IPS-20b (cell line): ENCODE measurements at regions not wholly inside any gene's neighbourhood (a gene's known extent, or its start where the extent isn't known, plus 50 kb on each side); places are given as distances from the start of the nearest gene placed in this dataset.

ENCODE experiments used
- H3K27ac ChIP-seq: one replicate; pipeline ENCODE4 v1.5.1; 2013; ENCODE audit warnings: low read length
- H3K27me3 ChIP-seq: 2 replicates; pipeline ENCODE4 v1.6.1; 2013; ENCODE audit warnings: mild to moderate bottlenecking, low read length, inconsistent platforms; ENCODE audit not compliant: insufficient read depth
- H3K36me3 ChIP-seq: 2 replicates; pipeline ENCODE4 v1.6.1; 2013; ENCODE audit warnings: low read depth, mild to moderate bottlenecking, inconsistent platforms, low read length, moderate library complexity; ENCODE audit not compliant: insufficient read depth
- H3K4me1 ChIP-seq: 2 replicates; pipeline ENCODE4 v1.6.1; 2013; ENCODE audit warnings: mild to moderate bottlenecking, control low read depth, inconsistent platforms, low read length, moderate library complexity; ENCODE audit not compliant: insufficient read depth
- H3K4me3 ChIP-seq: 2 replicates; pipeline ENCODE4 v1.5.1; 2013; ENCODE audit warnings: mild to moderate bottlenecking, low read length, inconsistent platforms
- H3K9ac ChIP-seq: 2 replicates; pipeline ENCODE4 v1.6.1; 2013; ENCODE audit warnings: low read depth, mild to moderate bottlenecking, inconsistent platforms, low read length, moderate library complexity
- H3K9me3 ChIP-seq: 2 replicates; pipeline ENCODE4 v1.6.1; 2013; ENCODE audit warnings: mild to moderate bottlenecking, low read depth, low read length, inconsistent platforms; ENCODE audit not compliant: insufficient read depth

DNA sequence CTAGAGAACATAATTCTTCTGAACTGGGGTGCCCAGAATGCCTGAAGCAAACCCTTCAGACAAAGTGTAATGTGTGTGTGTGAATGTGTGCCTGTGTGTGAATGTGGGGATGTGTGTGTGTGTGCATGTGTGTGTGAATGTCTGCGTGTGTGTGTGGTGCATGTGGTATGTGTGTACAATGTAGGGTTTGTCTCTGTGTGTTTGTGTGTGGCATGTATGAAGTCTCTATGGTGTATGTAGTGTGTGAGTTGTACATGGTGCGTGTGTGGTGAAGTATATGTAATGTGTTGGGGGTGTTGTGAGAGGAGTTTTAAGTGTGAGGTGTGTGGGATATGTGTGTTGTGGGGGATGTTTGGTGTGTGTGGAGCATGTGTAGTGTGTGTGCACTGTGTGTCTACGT is 129.3 kb upstream of the SOX11 start:
- no peak overlapping the region for H3K9ac ChIP-seq
- no peaks in the 10 kb centered on the region for H3K27me3 ChIP-seq
- no peaks in the 10 kb centered on the region for H3K9me3 ChIP-seq
- no peaks in the 10 kb centered on the region for H3K4me1 ChIP-seq
- no peaks in the 10 kb centered on the region for H3K36me3 ChIP-seq
- no peak overlapping the region for H3K4me3 ChIP-seq
- no peak overlapping the region for H3K27ac ChIP-seq

DNA sequence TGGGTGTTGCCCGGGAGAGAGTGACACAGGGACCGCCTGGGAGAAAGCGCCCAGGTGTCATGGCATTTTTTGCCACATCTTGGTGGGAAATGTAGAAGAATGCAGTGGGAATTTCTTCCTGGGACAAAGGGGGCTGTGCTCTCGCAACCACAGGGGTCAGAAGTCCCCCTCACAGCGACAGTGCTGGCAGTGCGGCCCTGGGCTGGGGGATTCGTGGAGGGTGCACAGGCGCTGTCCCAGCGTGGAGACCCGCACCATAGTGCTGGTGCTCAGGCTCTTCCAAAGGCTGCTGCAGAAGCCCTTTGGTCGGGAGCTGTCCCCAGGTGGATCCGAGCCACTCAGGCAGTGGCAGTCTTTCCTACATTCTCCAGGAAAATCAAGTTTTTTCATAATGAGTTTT is 128.8 kb upstream of the SOX11 start:
- H3K27me3 ChIP-seq, result no peaks in the 10 kb centered on the region
- H3K4me1 ChIP-seq, result no peaks in the 10 kb centered on the region
- H3K36me3 ChIP-seq, result no peaks in the 10 kb centered on the region
- no peak overlapping the region for H3K9ac ChIP-seq
- H3K9me3 ChIP-seq, result no peaks in the 10 kb centered on the region
- no peak overlapping the region for H3K4me3 ChIP-seq
- no peak overlapping the region for H3K27ac ChIP-seq

DNA sequence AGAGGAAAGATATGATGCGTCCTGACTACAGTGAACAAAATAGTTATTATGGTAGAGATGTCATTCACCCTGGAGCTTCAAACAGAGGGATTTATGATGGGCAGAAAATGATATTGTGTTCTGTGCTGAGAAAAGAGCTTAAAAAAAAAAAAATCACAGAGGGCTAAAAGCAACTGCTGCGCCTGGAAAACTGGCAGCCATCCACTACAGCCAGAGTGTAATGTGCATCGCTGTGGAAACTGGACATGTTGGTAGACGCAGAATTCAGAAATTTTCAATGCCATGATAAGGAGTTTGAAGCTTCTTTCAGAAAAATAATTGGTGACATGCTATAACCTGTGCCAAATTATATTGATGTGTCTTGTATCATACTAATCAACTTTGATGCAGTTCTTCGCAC is 122.9 kb upstream of the SOX11 start:
- Histone ChIP-seq H3K27me3 (no peaks in the 10 kb centered on the region), H3K9me3 (no peaks in the 10 kb centered on the region), H3K36me3 (no peaks in the 10 kb centered on the region), H3K4me1 (no peaks in the 10 kb centered on the region), H3K27ac (no peak overlapping the region), H3K9ac (no peak overlapping the region), H3K4me3 (no peak overlapping the region)

DNA sequence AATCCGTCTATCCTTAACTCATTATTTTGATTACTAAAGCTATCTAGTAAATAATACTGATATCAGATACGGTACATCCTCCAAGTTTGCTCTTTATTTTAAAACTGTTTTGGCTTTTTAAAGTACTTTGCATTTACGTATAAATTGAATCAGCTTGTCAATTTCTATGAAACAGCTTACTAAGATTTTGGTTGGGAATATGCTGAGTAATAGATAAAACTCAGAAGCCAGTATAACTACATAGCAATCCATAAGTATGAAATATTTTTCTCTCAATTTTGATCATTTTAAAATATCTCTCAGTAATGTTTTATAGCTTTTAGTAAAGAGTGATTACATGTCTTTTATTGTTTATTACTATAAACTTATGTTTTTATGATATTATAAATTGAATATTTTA is 116.2 kb upstream of the SOX11 start:
- no peaks in the 10 kb centered on the region for H3K36me3 ChIP-seq
- no peaks in the 10 kb centered on the region for H3K27me3 ChIP-seq
- H3K4me3 ChIP-seq, result no peak overlapping the region
- H3K9ac ChIP-seq, result no peak overlapping the region
- H3K27ac ChIP-seq, result no peak overlapping the region
- no peaks in the 10 kb centered on the region for H3K9me3 ChIP-seq
- no peaks in the 10 kb centered on the region for H3K4me1 ChIP-seq

DNA sequence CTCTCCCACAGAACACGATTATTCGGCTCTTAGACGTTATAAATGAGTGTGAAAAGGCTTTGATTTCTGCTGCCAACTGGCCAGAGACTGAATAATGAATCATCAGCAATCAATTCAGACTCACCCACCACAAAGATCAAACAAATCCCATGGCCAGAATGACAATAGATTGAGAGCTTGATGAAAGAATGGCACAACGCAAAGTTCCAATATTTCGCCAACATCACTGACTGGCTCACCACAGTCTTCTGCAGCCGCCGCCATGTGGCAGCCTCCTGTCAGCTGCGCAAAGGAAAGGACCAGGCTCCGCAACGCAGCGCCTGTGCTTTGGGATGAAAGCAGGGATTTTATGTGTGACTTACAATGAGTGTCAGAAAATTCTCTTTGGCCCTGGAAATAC is 104.4 kb upstream of the SOX11 start:
- no peaks in the 10 kb centered on the region for H3K36me3 ChIP-seq
- no peak overlapping the region for H3K27ac ChIP-seq
- no peaks in the 10 kb centered on the region for H3K27me3 ChIP-seq
- no peak overlapping the region for H3K4me3 ChIP-seq
- H3K4me1 ChIP-seq, result no peaks in the 10 kb centered on the region
- no peak overlapping the region for H3K9ac ChIP-seq
- H3K9me3 ChIP-seq, result no peaks in the 10 kb centered on the region

DNA sequence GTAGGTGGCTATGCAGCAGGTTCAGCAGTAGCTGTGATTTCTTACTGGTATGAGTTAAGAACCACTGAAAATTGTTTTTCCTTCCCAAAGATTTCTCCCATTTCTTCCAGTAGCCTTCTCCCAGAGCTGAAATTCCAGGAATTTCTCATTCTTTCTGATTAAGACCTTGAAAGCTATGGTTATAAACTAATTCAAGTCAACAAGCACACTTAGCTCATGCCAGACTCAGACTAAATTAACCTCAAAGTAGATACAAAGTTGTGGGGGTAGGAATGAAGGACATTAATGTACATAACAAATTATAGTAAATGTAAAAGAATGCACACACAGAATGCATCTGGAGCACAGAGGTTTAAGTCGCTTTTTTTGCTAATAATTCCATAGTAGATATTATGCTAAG is 103.6 kb upstream of the SOX11 start:
- H3K4me1 ChIP-seq, result no peaks in the 10 kb centered on the region
- no peaks in the 10 kb centered on the region for H3K36me3 ChIP-seq
- H3K27ac ChIP-seq, result no peak overlapping the region
- no peak overlapping the region for H3K9ac ChIP-seq
- no peak overlapping the region for H3K4me3 ChIP-seq
- H3K9me3 ChIP-seq, result no peaks in the 10 kb centered on the region
- H3K27me3 ChIP-seq, result no peaks in the 10 kb centered on the region

DNA sequence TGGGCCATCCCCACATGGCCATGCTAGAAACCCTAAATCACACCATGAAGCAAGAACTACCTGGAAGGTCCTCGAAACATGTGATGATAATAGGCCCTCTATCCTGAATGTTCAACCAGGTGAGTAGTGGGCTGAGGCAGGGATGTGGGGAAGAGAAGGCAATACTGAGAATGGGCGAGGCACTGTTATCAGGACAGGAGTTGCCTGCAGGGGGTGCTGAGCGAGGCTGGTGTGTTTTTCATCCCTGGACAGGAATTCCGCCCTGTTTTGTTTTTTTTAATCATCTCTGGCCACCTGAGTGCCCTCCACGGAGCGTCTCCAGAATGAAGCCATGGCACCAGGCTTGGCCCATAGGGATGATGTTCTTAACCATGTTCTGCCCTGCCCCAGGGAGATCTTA is 103.0 kb upstream of the SOX11 start:
- no peak overlapping the region for H3K27ac ChIP-seq
- H3K9me3 ChIP-seq, result no peaks in the 10 kb centered on the region
- H3K27me3 ChIP-seq, result no peaks in the 10 kb centered on the region
- H3K4me1 ChIP-seq, result no peaks in the 10 kb centered on the region
- H3K9ac ChIP-seq, result no peak overlapping the region
- no peaks in the 10 kb centered on the region for H3K36me3 ChIP-seq
- no peak overlapping the region for H3K4me3 ChIP-seq

DNA sequence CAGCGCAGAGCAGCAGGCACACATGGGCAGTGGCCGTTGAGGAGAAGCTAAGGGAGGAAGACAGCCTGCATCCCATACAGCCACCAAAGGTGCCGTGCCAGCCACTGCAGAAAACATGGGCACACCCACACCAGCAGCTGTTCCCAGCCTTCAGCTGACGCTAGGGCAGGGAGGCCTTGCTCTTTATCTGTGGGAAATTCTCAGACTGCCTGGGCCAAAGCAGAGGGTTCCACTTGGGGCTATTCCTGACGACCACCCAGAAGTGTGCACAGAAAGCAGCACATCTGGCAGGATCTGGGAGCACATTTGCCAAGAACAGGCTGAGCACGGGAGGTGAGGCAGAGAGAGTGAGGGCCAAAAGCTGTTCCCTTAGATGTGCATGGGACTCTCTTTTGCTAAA is 101.3 kb upstream of the SOX11 start:
- Histone ChIP-seq H3K9ac (no peak overlapping the region), H3K27ac (no peak overlapping the region), H3K4me1 (no peaks in the 10 kb centered on the region), H3K9me3 (no peaks in the 10 kb centered on the region), H3K4me3 (no peak overlapping the region), H3K27me3 (no peaks in the 10 kb centered on the region), H3K36me3 (no peaks in the 10 kb centered on the region)

DNA sequence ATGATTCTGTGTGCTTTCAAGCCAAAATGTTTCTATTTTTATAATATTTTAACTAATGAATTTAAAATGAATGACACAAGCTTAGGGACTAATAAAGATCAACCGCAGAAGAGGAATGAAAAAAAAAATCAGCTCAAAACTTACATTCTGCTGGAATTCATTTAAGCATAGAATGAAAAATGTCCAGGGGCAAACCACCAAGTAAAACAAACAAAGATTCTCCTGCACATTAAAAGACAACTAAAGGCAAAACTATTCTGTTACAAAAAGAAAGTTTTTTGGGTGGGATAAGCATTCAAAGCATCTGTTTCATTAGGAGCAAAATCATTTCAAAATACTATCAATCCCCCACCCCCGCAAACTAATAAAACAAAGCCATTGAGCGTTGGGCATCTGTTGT is 99.3 kb upstream of the SOX11 start:
- Histone ChIP-seq H3K27me3 (no peaks in the 10 kb centered on the region), H3K27ac (no peak overlapping the region), H3K36me3 (no peaks in the 10 kb centered on the region), H3K9me3 (no peaks in the 10 kb centered on the region), H3K4me1 (no peaks in the 10 kb centered on the region), H3K9ac (no peak overlapping the region), H3K4me3 (no peak overlapping the region)

DNA sequence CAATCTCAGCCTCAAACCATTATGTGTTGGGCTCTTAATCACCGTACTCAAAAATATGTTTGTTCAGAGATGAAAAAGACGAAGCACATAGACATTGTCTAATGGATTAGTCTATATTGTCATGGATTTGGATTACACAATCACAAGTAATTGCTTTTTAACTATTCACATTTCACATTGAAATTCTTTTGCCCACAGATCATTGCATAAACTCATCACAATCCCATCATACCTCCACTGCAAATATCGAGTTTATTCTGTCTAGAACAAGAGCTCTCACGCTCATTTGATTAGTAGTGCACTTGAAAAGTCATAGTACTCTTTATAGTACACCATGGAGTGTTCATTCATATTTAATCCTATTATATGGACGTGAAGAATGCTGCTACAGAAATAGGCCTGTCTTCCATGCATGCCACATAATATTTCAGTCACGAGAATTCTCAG is 97.9 kb upstream of the SOX11 start:
- H3K9me3 ChIP-seq, result no peaks in the 10 kb centered on the region
- H3K27ac ChIP-seq, result no peak overlapping the region
- H3K27me3 ChIP-seq, result no peaks in the 10 kb centered on the region
- no peaks in the 10 kb centered on the region for H3K36me3 ChIP-seq
- no peak overlapping the region for H3K9ac ChIP-seq
- no peaks in the 10 kb centered on the region for H3K4me1 ChIP-seq
- no peak overlapping the region for H3K4me3 ChIP-seq

DNA sequence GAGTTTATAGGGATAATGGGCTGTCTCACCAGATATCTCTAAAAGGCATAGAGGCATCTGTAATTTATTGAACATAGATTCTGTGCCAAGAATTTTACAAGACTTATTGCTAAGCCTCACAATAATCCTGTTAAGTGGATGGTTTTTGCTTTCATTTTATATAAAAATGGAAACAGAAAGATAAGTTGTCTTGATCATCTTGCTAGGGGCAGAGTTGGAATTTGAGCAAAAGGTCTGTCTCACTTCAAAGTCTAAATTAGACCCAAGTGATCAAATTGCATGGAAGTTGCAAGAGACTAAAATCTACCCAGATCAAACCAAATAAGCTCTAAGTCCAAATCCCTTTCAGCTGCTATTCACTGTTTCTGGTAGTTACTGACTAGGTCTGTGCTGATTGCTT is 95.3 kb upstream of the SOX11 start:
- Histone ChIP-seq H3K27me3 (no peaks in the 10 kb centered on the region), H3K27ac (no peak overlapping the region), H3K4me1 (no peaks in the 10 kb centered on the region), H3K9ac (no peak overlapping the region), H3K4me3 (no peak overlapping the region), H3K9me3 (no peaks in the 10 kb centered on the region), H3K36me3 (no peaks in the 10 kb centered on the region)

DNA sequence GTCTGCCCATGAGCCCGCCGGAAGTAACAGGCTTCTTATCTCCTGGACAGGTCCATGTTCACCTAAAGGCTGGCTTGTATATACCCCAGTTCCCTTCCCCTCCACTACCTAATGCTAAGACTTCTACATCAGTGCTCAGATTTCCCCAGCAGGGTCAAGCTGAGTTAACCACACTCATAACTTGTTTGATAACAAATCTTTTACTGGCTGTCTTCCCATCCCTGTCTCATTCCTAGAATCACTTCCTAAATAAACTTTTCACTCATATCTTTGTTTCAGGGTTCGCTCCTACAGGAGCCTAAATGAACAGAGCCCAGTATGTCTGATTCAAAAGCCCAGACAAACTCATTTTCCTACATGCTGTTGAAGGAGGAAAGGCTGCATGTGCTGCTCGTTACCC is 94.0 kb upstream of the SOX11 start:
- Histone ChIP-seq H3K27ac (no peak overlapping the region), H3K4me3 (no peak overlapping the region), H3K36me3 (no peaks in the 10 kb centered on the region), H3K4me1 (no peaks in the 10 kb centered on the region), H3K9ac (no peak overlapping the region), H3K9me3 (0 out of 2 replicates have a peak, but pooled peaks cover 4% of the 10 kb centered on the region), H3K27me3 (no peaks in the 10 kb centered on the region)

DNA sequence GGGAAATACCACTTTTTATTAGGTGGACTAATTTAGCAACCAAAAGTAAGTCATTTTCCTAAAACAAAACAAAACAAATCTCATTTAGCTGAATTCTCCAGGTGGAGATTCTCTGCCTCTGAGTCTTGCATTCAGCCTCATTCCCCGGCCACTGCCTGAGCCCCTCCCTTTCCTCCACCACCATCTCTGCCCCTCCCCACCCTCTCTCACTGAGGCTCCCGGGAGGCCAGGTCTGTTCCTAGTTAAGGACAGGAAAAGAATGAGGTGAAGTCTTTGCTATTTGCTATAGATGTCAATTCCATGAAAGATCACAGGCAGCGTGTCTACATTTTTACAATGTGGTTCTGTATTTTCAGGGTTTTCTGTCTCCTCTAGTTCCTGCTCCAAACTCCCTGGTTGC is 83.0 kb upstream of the SOX11 start:
- H3K4me3 ChIP-seq, result no peak overlapping the region
- H3K27ac ChIP-seq, result no peak overlapping the region
- no peak overlapping the region for H3K9ac ChIP-seq
- no peaks in the 10 kb centered on the region for H3K9me3 ChIP-seq
- H3K36me3 ChIP-seq, result no peaks in the 10 kb centered on the region
- peaks cover 2% of the 10 kb centered on the region; the same call in 1 of the 2 replicates for H3K4me1 ChIP-seq
- no peaks in the 10 kb centered on the region for H3K27me3 ChIP-seq
